WTC11 (cell line): ENCODE measurements at regions not wholly inside any gene's neighbourhood (a gene's known extent, or its start where the extent isn't known, plus 50 kb on each side); places are given as distances from the start of the nearest gene placed in this dataset.

Experiments used
- CTCF ChIP-seq: fragments of 200-600 bp; IDR thresholded peaks from 2 replicates; pipeline ENCODE4 v1.8.0; 2022; ENCODE audit warnings: antibody characterized with exemption
- ELF4 ChIP-seq: sonication (generic); formaldehyde crosslinking; IDR thresholded peaks from 2 replicates; pipeline ENCODE4 v1.8.1; 2022; ENCODE audit warnings: low read depth, mild to moderate bottlenecking, moderate library complexity, missing genetic modification reagents
- JUN ChIP-seq: sonication (generic); formaldehyde crosslinking; IDR thresholded peaks from 2 replicates; pipeline ENCODE4 v1.8.0; 2023; ENCODE audit warnings: mild to moderate bottlenecking, missing genetic modification reagents
- ZNF425 ChIP-seq: fragments of 250-450 bp; sonication (Bioruptor Pico); conservative IDR thresholded peaks from 2 replicates; pipeline ENCODE4 v1.9.0; 2021; ENCODE audit warnings: mild to moderate bottlenecking
- TF ChIP-seq, protein P1 (sequence below): sonication (generic); formaldehyde crosslinking; IDR thresholded peaks from 2 replicates; pipeline ENCODE4 v1.8.0; 2022; ENCODE audit warnings: mild to moderate bottlenecking, missing genetic modification reagents
- TF ChIP-seq, protein P2 (sequence below): sonication (generic); formaldehyde crosslinking; IDR thresholded peaks from 2 replicates; pipeline ENCODE4 v1.8.1; 2023; ENCODE audit warnings: mild to moderate bottlenecking, missing genetic modification reagents, borderline replicate concordance

GRCh38 chr1:201693890-201694607, 134.9 kb upstream of the IPO9 start:
- TF ChIP-seq, protein P1, sequence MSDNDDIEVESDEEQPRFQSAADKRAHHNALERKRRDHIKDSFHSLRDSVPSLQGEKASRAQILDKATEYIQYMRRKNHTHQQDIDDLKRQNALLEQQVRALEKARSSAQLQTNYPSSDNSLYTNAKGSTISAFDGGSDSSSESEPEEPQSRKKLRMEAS = no peak
- TF ChIP-seq, protein P2, sequence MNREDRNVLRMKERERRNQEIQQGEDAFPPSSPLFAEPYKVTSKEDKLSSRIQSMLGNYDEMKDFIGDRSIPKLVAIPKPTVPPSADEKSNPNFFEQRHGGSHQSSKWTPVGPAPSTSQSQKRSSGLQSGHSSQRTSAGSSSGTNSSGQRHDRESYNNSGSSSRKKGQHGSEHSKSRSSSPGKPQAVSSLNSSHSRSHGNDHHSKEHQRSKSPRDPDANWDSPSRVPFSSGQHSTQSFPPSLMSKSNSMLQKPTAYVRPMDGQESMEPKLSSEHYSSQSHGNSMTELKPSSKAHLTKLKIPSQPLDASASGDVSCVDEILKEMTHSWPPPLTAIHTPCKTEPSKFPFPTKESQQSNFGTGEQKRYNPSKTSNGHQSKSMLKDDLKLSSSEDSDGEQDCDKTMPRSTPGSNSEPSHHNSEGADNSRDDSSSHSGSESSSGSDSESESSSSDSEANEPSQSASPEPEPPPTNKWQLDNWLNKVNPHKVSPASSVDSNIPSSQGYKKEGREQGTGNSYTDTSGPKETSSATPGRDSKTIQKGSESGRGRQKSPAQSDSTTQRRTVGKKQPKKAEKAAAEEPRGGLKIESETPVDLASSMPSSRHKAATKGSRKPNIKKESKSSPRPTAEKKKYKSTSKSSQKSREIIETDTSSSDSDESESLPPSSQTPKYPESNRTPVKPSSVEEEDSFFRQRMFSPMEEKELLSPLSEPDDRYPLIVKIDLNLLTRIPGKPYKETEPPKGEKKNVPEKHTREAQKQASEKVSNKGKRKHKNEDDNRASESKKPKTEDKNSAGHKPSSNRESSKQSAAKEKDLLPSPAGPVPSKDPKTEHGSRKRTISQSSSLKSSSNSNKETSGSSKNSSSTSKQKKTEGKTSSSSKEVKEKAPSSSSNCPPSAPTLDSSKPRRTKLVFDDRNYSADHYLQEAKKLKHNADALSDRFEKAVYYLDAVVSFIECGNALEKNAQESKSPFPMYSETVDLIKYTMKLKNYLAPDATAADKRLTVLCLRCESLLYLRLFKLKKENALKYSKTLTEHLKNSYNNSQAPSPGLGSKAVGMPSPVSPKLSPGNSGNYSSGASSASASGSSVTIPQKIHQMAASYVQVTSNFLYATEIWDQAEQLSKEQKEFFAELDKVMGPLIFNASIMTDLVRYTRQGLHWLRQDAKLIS (CRISPR knock-in tag) = no peak
- no peak for TF ChIP-seq CTCF
- TF ChIP-seq ZNF425 (CRISPR knock-in tag) = no peak
- TF ChIP-seq ELF4 (CRISPR knock-in tag) = no peak
- TF ChIP-seq JUN = no peak
